HAP-1 (cell line): ENCODE measurements at regions not wholly inside any gene's neighbourhood (a gene's known extent, or its start where the extent isn't known, plus 50 kb on each side); places are given as distances from the start of the nearest gene placed in this dataset.

Source experiments
- DNase-seq, 2 experiments: peaks; one replicate each; pipeline ENCODE4 v3.0.0-alpha.2; 2016 to 2020; ENCODE audit warnings: low spot score in 2 of 2
- H3K27me3 ChIP-seq: fragments of 250-450 bp; sonication (Bioruptor Pico); 2 replicates; pipeline ENCODE4 v1.5.1; 2020; ENCODE audit warnings: low read depth, mild to moderate bottlenecking, moderate library complexity
- H3K36me3 ChIP-seq: fragments of 250-450 bp; sonication (Bioruptor Pico); replicated peaks from 2 replicates; pipeline ENCODE4 v1.5.1; 2020; ENCODE audit warnings: mild to moderate bottlenecking
- H3K4me1 ChIP-seq: fragments of 250-450 bp; sonication (Bioruptor Pico); 2 replicates; pipeline ENCODE4 v1.5.1; 2020; ENCODE audit warnings: mild to moderate bottlenecking
- H3K4me3 ChIP-seq: fragments of 250-450 bp; sonication (Bioruptor Pico); 2 replicates; pipeline ENCODE4 v1.5.1; 2020; ENCODE audit warnings: mild to moderate bottlenecking, moderate library complexity
- H3K9me3 ChIP-seq: fragments of 250-450 bp; sonication (Bioruptor Pico); 2 replicates; pipeline ENCODE4 v1.5.1; 2020; ENCODE audit warnings: mild to moderate bottlenecking, moderate library complexity
- in situ Hi-C: fragments of 300-500 bp; cut with MboI; formaldehyde crosslinking; loops from 3 replicates; pipeline ENCODE4 v1.14.3; 2020; ENCODE audit warnings: low sequenced_read_pairs, inconsistent platforms, mixed read lengths

- Histone ChIP-seq H3K27me3 (no peaks in the 10 kb centered on the region), H3K4me1 (no peaks in the 10 kb centered on the region; the same call in 1 of the 2 replicates), H3K36me3 (no peaks in the 10 kb centered on the region), H3K4me3 (no peak overlapping the region), H3K9me3 (no peaks in the 10 kb centered on the region)
- in situ Hi-C loops = no loop called here
- peak in 1 of 2 experiments; percentile 54 for DNase-seq
Observed at GRCh38 chr15:27679731-27680471, 419.2 kb downstream of the OCA2 start.

DNA sequence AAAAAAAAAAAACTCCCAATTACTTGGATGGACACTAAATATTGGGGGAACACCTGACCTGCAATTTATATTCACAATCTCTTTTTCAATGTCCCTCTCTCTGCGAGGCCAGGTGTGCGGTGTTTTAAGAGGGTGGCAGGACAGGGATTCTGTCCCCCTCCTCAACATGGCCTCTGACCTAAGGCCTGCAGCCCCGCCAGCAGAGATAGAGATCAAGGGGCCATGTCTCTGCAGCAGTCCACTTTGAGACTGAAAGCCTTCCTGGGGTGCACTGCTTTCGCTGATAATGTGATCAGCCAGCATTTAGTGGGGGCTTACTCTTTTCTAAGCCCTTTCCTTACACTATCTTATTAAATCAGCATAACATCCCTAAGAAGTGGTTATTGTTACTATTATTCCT lies 419.9 kb downstream of the OCA2 start:
- Histone ChIP-seq H3K4me1 (no peaks in the 10 kb centered on the region; the same call in 1 of the 2 replicates), H3K36me3 (no peaks in the 10 kb centered on the region), H3K27me3 (no peaks in the 10 kb centered on the region), H3K4me3 (no peak overlapping the region), H3K9me3 (no peaks in the 10 kb centered on the region)
- in situ Hi-C loops = no loop called here
- DNase-seq = no peak

DNA sequence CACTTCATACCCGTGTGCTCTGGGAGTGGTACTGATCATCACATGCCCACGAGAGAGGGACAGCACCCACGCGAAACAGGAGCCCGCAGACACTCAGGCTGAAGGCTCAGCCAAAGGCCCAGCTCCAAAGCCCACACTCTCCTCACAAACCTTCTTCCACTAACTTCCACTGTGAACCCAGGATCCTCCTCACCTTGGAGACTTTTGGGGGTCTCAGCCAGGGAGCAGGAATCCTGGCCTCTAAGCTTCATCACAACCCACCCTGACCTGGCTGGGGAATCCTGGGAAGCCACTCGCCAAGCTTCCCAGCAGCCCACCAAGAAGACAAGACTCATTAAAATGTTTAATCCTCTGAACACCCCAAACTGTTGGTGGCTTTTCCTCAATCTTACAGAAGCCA lies 421.2 kb downstream of the OCA2 start:
- in situ Hi-C loops = no loop called here
- H3K4me1 ChIP-seq = no peaks in the 10 kb centered on the region; the same call in 1 of the 2 replicates
- no peaks in the 10 kb centered on the region for H3K36me3 ChIP-seq
- no peak for DNase-seq
- H3K9me3 ChIP-seq = no peaks in the 10 kb centered on the region
- H3K27me3 ChIP-seq = no peaks in the 10 kb centered on the region
- no peak overlapping the region for H3K4me3 ChIP-seq

- in situ Hi-C loops = no loop called here
Observed at GRCh38 chr15:27676647-27677046, 422.5 kb downstream of the OCA2 start.

GRCh38 chr15:27675571-27675970 lies 423.5 kb downstream of the OCA2 start:
- no peak overlapping the region for H3K4me3 ChIP-seq
- in situ Hi-C loops = no loop called here
- H3K27me3 ChIP-seq = no peaks in the 10 kb centered on the region
- no peaks in the 10 kb centered on the region for H3K9me3 ChIP-seq
- no peaks in the 10 kb centered on the region; the same call in 1 of the 2 replicates for H3K4me1 ChIP-seq
- H3K36me3 ChIP-seq = no peaks in the 10 kb centered on the region
- DNase-seq = no peak

More at GRCh38 chr15:27676647-27677046, 422.5 kb downstream of the OCA2 start:
- no peaks in the 10 kb centered on the region; the same call in 1 of the 2 replicates for H3K4me1 ChIP-seq
- H3K36me3 ChIP-seq = no peaks in the 10 kb centered on the region
- H3K27me3 ChIP-seq = no peaks in the 10 kb centered on the region
- H3K4me3 ChIP-seq = no peak overlapping the region
- no peak for DNase-seq
- H3K9me3 ChIP-seq = no peaks in the 10 kb centered on the region

- Histone ChIP-seq H3K27me3 (no peaks in the 10 kb centered on the region), H3K4me3 (no peak overlapping the region), H3K36me3 (no peaks in the 10 kb centered on the region), H3K9me3 (no peaks in the 10 kb centered on the region), H3K4me1 (no peaks in the 10 kb centered on the region)
- DNase-seq = no peak
- in situ Hi-C loops = no loop called here
Observed at GRCh38 chr15:27674826-27675225, 424.3 kb downstream of the OCA2 start.

DNA sequence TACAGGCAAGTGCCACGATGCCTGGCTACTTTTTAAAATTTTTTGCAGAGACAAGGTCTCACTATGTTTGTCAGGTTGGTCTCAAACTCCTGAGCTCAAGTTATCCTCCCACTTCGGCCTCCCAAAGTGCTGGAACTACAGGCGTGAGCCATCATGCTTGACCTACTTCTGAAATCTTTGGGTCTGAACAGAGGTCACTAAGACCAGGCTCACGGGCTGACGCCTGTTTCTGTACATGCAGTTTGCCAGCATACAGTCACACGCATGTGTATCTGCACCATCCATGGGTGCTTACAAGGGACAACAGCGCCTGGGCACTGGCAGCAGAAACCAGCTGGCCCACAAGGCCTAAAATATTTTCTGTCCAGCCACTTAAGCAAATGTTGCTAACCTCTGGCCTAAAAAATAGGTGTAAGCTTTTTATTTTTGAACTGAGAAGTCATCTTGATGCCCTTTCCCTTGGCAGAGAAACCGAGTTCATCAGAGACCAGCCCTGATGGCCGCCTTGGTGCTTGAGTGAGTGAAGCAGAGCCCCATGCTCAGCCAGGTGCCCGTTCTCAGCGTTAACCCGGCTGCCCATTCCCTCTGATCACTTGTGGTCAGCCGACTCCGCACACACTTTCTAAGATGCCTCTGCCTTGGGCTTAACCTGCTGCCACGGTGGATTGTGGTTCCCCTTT lies 425.2 kb downstream of the OCA2 start:
- in situ Hi-C loops = no loop called here

GRCh38 chr15:27672537-27672936 lies 426.6 kb downstream of the OCA2 start:
- no peaks in the 10 kb centered on the region for H3K27me3 ChIP-seq
- no peak for DNase-seq
- H3K36me3 ChIP-seq = no peaks in the 10 kb centered on the region
- H3K4me1 ChIP-seq = no peaks in the 10 kb centered on the region
- in situ Hi-C loops = no loop called here
- no peaks in the 10 kb centered on the region for H3K9me3 ChIP-seq
- no peak overlapping the region for H3K4me3 ChIP-seq

More for the DNA sequence above, 425.2 kb downstream of the OCA2 start:
- H3K27me3 ChIP-seq = no peaks in the 10 kb centered on the region
- no peaks in the 10 kb centered on the region for H3K36me3 ChIP-seq
- no peak for DNase-seq
- no peak overlapping the region for H3K4me3 ChIP-seq
- no peaks in the 10 kb centered on the region for H3K9me3 ChIP-seq
- no peaks in the 10 kb centered on the region for H3K4me1 ChIP-seq

GRCh38 chr15:27671819-27672437 lies 427.2 kb downstream of the OCA2 start:
- Histone ChIP-seq H3K4me1 (no peaks in the 10 kb centered on the region), H3K27me3 (no peaks in the 10 kb centered on the region), H3K4me3 (no peak overlapping the region), H3K9me3 (no peaks in the 10 kb centered on the region), H3K36me3 (no peaks in the 10 kb centered on the region)
- no peak for DNase-seq
- in situ Hi-C loops = no loop called here

DNA sequence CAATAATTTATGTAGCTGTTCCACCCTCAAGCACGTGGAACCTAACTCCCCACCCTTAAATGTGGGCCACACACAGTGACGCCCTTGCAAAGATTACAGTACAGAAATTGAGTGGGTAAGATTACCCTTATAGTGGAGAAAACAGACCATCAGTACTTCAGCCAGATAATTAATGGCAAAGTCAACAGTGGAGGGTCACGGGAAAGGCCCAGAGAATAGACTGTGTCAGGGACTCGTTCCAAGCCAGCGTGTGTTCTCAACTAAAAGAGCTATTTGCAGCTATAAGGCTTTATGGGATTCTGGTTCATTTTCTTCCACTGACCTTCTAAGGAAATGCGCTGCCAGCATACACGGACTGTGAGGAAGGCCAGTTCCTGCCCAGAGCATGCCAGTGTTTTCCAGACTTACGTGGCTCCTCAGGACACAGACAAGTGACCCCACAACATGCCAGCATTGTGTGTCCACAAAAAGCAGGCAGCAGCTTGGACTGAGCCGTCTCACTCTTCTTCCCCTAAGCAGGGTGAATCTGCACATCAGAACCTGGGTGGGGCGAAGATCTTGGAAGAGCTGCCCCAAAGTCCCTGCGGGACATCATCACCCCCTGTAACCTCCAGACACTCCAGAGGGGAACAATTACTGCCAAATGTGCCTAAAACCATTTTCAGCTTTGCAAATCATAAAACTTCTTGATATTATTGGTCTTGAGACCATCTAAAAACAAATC lies 428.5 kb downstream of the OCA2 start:
- H3K36me3 ChIP-seq = no peaks in the 10 kb centered on the region
- no peaks in the 10 kb centered on the region for H3K4me1 ChIP-seq
- H3K27me3 ChIP-seq = no peaks in the 10 kb centered on the region
- no peak overlapping the region for H3K4me3 ChIP-seq
- in situ Hi-C loops = no loop called here
- H3K9me3 ChIP-seq = no peaks in the 10 kb centered on the region
- DNase-seq = no peak

- no peaks in the 10 kb centered on the region for H3K9me3 ChIP-seq
- no peaks in the 10 kb centered on the region for H3K27me3 ChIP-seq
- DNase-seq = no peak
- H3K4me1 ChIP-seq = no peaks in the 10 kb centered on the region
- no peaks in the 10 kb centered on the region for H3K36me3 ChIP-seq
- H3K4me3 ChIP-seq = no peak overlapping the region
- in situ Hi-C loops = no loop called here
Observed at GRCh38 chr15:27669641-27670040, 429.5 kb downstream of the OCA2 start.

DNA sequence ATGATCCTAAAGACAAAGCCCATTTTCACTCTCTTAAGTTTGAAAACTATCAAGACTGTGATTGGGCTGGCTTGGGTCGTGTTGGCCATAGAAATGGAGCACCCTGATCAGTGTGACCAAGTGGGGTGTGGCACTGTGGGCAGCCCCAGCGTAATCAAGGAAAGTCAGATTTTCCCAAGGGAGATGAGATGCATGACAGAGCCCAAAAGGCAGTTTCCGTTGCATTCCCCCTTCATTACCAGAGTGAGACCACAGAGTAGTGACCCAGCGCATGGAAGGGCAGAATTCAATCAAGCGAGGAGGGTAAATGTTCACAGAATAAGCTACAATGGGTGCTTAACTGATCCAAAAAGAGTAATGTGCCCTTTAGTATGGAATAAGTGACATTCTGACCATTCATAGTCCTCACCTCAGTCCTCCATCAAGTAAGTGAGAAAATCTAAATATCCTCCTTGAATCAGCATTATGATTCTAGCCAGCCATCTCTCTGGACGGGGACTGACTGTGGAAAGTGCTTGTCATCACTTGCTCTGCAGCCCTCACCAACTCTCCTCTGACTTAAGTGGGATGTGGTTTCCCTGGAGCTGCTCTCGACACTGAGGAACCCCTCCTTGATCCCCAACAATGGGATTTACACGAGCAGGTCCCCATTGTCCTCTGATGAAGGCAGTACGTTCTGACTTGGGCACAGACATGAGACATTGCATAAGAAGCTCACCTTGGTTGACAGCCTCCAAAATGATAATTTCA lies 430.5 kb downstream of the OCA2 start:
- Histone ChIP-seq H3K9me3 (no peaks in the 10 kb centered on the region), H3K4me3 (no peak overlapping the region), H3K4me1 (no peaks in the 10 kb centered on the region), H3K27me3 (no peaks in the 10 kb centered on the region), H3K36me3 (no peaks in the 10 kb centered on the region)
- DNase-seq = no peak
- in situ Hi-C loops = no loop called here

- in situ Hi-C loops = no loop called here
- H3K4me1 ChIP-seq = no peaks in the 10 kb centered on the region
- no peak for DNase-seq
- no peaks in the 10 kb centered on the region for H3K36me3 ChIP-seq
- no peaks in the 10 kb centered on the region for H3K9me3 ChIP-seq
- no peaks in the 10 kb centered on the region for H3K27me3 ChIP-seq
- no peak overlapping the region for H3K4me3 ChIP-seq
Observed at GRCh38 chr15:27665002-27665401, 434.1 kb downstream of the OCA2 start.
